ENCODE measurements at regions not wholly inside any gene's neighbourhood (a gene's known extent, or its start where the extent isn't known, plus 50 kb on each side); places are given as distances from the start of the nearest gene placed in this dataset.

- no peak for DNase-seq (ENCODE audit: low read depth in 3 of 3)
Measured at GRCh38 chr10:123526356-123527064, 139.6 kb upstream of the GPR26 start.

DNA sequence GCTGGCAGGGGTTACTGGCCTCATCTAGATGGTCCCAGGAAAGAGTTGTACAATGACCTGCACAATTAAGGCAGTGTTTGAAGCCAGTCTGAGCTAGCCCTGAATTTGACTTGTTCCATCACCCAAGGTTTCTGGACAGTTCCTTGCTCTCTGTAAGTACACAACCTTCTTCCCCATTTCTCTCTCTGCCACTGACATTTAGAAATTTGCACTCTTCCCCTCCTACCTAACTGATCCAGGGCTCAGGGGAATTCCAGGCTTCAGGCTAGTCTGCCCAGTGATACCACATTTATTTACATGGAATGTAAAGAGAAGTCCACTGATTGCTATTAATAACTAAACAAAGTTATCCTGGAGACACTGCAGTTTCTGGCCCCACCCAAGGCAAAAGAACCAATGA, 139.0 kb upstream of the GPR26 start:
- no peak for DNase-seq (ENCODE audit: low read depth in 3 of 3)

DNA sequence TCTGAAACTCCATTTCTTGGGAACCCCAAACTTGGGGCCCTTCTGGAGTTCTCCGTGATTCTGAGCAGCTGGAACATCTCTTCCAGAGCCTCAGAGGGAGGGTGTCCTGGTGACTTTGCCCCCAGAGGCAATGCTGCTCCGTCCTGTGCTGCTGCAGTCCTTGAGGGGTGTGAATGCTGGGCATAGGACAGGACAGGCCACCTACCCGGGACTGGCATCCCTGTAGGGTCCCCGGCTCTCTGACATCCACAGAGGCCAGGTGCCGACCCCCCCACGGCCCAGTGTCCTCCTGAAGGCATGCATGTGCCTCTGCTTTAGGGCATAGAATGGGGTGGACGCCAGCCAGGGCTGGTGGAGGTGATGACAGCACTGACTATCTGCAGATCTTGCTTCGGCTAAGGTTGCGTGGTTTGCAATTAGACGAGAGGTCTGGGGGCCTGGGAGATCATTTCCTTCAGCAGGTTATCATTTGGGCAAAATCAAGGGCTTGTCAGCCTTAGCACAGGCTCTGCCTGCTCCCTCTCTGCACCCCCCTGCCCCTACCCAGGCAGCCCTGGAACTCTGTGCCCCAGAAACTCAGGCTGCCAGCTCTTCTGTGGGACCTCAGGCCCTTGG, 136.9 kb upstream of the GPR26 start:
- no peak for DNase-seq (ENCODE audit: low read depth in 3 of 3)

GRCh38 chr10:123530166-123530870, 135.8 kb upstream of the GPR26 start:
- no peak for DNase-seq (ENCODE audit: low read depth in 3 of 3)

- no peak for DNase-seq (ENCODE audit: low read depth in 3 of 3)
Measured at GRCh38 chr10:123535386-123535785, 130.8 kb upstream of the GPR26 start.

DNA sequence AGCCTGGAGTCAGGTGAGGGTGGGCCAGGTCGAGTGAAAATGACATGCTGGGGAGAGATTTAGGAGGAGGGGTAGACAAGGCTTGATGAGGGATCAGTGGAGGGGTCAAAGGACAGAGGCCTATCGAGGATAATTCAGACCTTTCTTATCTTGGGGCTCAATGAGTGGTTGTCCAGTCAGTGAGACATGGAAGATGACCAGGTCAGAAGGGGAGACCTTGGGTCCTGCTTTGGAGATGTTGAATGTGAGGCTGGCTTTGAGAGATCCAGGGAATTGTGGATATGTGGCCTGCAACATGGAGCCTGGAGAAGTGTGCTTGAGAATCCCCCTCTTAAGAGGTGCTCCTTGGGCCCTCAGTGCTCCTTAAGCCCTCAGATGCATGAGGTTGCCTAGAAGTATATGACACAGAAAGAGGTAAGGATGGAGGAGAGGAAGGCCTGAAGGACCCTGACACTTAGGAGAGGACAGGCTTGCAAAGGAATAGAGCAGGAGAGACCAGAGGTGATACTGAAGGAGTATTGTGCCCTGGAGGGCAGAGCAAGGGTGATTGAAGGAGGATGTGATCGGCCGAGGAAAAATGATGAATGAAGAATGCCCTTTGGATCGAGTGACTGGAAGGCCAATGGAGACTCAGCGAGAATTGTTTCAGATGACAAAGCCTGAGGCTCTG, 129.8 kb upstream of the GPR26 start:
- no peak for DNase-seq (ENCODE audit: low read depth in 3 of 3)

GRCh38 chr10:123537188-123537961, 128.8 kb upstream of the GPR26 start:
- DNase-seq (ENCODE audit: low read depth in 3 of 3), result no peak

GRCh38 chr10:123538401-123539320, 127.5 kb upstream of the GPR26 start:
- DNase-seq (ENCODE audit: low read depth in 3 of 3), result no peak

- DNase-seq (ENCODE audit: low read depth in 3 of 3), result no peak
Measured at GRCh38 chr10:123544986-123545385, 121.2 kb upstream of the GPR26 start.

- DNase-seq (ENCODE audit: low read depth in 3 of 3), result no peak
Measured at GRCh38 chr10:123548770-123549169, 117.4 kb upstream of the GPR26 start.

DNA sequence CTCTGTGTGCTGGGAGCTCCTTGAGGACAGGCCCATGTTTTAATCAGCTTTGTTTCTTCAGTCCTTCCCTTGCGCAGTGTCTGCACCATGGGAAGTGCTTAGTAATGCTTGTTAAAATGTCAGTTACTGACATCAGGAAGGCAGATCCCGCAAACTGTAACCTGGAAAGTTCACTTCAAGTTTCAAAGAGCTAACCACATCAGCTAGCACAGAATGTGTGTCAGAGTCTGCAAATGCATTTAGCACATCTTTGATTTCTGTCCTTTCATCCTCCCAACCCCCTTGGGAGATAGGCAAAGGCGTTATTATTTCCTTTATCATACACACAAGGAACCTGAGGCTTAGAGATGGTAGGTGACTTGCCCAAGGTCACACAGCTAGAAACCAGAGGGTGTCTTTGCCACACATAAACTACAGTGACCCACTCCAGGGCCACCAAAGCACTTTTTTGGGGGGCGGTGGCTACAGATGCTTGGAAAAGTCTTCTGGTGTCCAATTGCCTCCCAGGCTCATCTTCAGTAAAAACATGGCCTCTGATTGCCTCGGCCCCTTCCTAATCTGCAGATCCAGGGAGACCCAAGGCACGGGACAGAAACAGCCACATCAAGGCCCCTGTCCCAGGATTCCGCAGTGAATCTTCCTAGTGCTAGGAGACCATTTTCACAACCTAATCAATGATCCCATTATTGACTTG, 116.2 kb upstream of the GPR26 start:
- DNase-seq (ENCODE audit: low read depth in 3 of 3), result no peak

DNA sequence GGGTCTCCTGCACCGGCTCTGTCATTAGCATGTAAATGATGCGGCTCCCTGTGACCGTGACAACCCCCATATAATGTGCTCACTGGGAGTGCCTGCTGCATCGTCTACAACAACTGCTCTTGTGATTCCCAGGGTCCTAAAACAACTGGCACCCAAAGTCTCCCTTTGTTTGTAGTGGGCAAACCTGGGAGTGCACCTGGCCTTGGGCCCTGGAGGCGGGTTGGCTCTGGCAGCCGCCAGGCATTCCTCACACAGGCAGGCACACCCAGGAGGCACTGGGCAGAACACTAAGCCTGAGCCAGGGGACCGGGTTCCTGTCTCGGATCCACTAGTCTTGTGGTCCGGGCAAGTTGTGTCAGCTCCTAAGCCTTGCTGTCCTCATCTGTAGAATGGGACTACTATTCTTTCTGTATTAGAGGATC, 115.5 kb upstream of the GPR26 start:
- DNase-seq (ENCODE audit: low read depth in 3 of 3), result no peak

DNA sequence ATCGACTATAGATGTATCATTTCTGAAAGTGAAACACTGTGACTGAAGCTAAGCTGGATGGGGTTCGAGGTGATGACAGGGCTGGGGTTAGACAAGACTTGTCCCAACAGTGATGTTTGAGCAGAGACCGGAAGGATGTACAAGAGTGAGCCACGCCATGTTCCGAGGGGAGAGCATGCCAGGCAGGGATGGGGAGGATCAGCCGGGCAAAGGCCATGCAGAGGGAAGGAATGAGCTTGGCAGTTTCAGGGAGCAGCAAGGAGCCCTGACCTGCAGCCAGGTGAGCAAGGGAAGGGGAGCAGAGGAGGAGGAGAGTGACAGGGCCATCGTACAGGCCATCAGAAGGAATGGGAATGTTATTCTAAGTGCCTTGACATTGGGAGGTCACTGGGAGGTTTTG, 114.9 kb upstream of the GPR26 start:
- DNase-seq (ENCODE audit: low read depth in 3 of 3), result no peak

DNA sequence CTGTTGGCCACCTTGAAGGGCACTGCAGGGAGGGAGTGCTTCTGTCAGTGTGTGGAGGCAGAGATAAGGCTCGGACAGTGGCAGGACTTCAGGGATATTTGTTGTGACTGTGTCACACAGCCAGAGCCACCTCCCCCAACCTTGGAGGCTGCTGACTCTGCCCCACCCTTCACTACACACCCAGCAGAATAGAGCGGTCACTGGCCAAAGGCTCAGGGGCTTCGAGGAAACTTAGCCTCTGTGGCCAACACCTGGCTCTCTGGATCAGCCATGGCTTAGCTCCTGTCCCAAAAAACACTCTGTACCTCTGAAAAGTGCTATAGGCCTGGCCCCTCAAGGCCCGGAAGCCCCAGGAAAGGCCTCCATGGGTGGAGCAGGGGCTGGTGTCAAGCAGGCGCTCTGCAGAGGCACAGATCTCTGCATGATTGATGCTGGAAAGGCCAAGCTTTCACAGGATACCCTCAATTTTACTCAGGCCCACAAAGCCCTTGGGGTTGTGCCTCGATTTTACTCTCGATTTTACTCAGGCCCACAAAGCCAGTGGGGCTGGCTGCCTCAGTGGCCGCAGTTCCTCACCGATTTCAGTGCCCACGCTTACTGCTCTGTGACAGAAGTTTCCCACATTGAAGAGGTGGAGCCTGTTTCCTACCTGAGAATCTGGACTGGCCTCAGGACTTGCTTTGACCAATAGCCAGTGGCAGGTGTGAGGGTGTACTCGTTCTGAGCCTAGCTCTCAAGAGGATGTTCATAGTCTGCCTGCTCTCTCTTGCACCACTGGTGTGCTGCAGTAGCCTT, 113.2 kb upstream of the GPR26 start:
- DNase-seq (ENCODE audit: low read depth in 3 of 3), result no peak

DNA sequence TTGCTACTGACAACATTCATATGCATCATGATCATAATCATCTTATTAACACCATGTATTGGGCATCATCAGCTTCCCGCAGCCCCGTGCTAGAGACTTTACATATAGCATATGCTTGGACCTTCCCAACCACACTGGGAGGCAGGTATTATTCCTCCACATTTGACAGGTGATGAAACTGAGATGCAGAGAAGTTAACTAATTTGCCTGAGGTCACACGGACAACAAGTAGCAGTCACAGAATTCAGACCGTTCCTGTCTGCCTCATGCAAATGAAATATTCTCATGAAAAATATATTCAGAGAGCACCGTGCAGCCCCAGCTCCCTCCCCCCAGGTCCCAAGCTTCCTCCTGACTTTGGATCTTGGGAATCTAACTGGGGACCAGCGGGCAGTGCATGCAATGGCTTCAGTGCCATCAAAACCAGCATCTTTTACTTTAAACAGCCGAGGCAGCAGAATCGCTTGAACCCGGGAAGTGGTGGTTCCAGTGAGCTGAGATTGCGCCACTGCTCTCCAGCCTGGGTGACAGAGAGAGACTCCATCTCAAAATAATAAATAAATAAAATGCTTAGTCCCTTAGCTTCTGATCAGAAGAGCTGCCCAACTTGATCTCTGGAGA, 112.2 kb upstream of the GPR26 start:
- no peak for DNase-seq (ENCODE audit: low read depth in 3 of 3)

- DNase-seq (ENCODE audit: low read depth in 3 of 3), result no peak
Measured at GRCh38 chr10:123554656-123555055, 111.5 kb upstream of the GPR26 start.

DNA sequence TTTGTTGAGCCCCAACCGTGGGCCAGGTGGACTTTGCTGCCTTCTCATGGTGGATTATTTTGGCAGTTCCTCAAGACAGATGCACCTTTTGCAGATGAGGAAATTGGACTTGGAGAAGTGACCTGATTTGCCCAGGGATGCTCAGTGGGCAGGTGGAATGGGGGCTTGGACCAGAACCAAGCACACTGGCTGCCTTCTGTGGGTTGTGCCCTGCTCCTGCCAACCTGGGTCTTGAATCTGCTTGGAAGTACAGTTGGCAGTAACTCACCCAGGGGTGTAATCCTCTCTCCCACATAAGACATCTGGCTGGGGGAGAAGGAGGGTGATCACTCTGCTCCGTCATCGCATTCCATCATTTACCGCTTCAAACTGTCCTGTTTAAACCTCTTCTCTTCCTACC, 110.5 kb upstream of the GPR26 start:
- no peak for DNase-seq (ENCODE audit: low read depth in 3 of 3)

- no peak for DNase-seq (ENCODE audit: low read depth in 3 of 3)
Measured at GRCh38 chr10:123556049-123556448, 110.1 kb upstream of the GPR26 start.

- no peak for DNase-seq (ENCODE audit: low read depth in 3 of 3)
Measured at GRCh38 chr10:123556736-123557135, 109.4 kb upstream of the GPR26 start.

Measured in stimulated activated CD4-positive, alpha-beta T cell treated with anti-CD3 and anti-CD28 coated beads, TNF-alpha, amount 100 ng/mL, for 48 hours (primary cell).